ENCODE measurements at regions not wholly inside any gene's neighbourhood (a gene's known extent, or its start where the extent isn't known, plus 50 kb on each side); places are given as distances from the start of the nearest gene placed in this dataset.

DNA sequence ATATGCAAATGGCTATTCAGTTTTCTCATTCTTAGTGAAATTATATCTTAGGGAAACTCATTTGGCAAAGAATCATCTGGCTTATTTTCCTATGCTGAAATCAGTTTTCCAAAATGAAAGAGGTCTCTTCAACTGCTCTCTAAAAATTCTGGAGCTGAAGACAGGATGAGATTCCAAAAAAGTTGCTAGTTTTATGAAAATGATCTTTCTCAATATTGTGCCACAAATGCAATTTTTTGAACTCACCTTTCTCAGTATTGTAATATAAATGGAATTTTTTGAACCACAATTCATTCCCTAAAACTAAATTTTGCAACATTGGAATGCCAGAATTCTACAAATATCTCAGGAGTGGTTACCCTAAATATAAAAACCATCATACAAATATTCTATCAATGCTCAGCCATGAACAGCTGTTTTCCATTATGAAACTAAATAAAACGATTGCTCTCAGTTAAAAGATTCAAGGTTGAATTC, 147.7 kb upstream of the PKDCC start:
- 60 to 65% (median 62%) methylated on average over 1 of the region's 1 CpG for WGBS, 3 donors
- no peak overlapping the region for H3K27ac ChIP-seq (ENCODE audit: low read depth, low read length)

DNA sequence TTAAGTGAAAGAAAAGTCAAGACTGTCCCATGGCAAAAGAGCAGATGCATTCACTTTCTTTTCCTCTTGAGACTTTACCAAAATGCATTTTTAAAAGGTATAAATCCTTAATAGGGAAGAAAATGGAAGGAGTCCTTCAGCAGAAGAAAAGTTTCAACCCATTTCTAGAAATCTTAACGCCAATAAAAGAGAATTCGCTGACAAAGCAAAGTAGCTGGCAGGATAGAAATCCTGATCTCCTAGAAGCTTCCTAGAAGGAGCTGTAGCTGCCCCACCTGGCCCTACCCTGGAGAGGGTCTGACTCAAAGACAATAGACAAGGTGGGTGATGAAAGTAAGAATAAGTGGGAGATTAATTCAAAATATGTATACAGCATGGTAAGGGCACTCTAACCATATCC, 144.9 kb upstream of the PKDCC start:
- H3K27ac ChIP-seq (ENCODE audit: low read depth, low read length), result no peak overlapping the region
- WGBS, 3 donors, result 87 to 98% (median 91%) methylated on average over 2 of the region's 2 CpGs

DNA sequence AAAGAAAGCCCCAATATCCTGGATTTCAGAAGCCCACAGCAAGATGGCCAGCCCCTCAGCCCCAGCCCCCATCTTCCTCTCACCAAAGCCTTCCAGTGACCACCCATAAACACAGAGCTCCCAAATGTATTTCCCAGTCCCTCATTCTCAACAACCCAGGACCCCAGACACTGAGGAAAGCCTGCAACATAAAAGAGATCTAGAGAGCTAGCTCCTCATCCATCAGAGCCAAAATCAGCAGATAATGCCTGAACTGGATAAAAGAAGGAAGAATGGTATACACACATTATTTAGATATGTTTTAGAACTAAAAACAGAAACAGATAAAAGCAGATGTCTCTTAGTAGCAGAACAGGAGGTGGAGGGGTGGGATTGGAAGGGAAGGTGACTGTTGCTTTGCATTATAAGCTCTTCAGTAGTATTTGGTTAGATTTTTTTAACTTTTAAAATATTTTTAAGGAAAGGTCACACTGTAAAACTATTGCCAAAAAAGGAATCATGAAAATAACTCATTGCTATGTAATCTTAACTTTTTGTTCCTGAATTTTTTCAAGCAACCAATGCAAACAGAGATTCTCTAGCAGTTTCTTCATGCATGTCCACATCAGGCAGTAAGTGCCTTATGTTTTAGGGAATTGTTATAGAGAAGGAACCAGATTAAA, 144.2 kb upstream of the PKDCC start:
- no peak overlapping the region for H3K27ac ChIP-seq (ENCODE audit: low read depth, low read length)

GRCh38 chr2:41904459-41904858, 143.4 kb upstream of the PKDCC start:
- 74 to 100% (median 94%) methylated on average over 2 of the region's 2 CpGs for WGBS, 3 donors
- H3K27ac ChIP-seq (ENCODE audit: low read depth, low read length), result no peak overlapping the region

GRCh38 chr2:41905597-41906337, 142.1 kb upstream of the PKDCC start:
- WGBS, 3 donors, result 61 to 79% (median 75%) methylated on average over 7 of the region's 7 CpGs
- H3K27ac ChIP-seq (ENCODE audit: low read depth, low read length), result no peak overlapping the region

- 46 to 54% (median 53%) methylated on average over 4 of the region's 4 CpGs for WGBS, 3 donors
Measured at GRCh38 chr2:41906338-41906725, 141.5 kb upstream of the PKDCC start.

DNA sequence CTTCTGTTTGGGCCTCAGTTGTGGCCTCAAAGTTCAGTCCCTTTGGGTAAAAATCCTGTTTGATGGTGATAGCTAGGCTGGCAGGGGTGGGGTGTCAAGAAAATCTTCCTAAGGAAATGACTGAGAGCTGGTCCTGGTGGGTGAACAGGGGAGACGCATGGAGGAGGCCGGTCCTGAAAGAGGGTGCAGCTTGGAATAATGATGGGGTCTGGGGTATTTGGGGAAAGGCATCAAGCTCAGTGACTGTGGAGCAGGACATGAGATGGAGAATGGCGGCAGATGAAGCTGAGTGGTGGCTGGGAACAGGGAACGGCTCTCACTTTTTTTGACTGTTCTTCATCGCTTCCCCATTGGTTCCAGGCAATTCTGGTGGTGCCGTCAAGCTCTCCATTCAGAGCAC, 140.7 kb upstream of the PKDCC start:
- no peak overlapping the region for H3K27ac ChIP-seq (ENCODE audit: low read depth, low read length)
- WGBS, 3 donors, result 94 to 98% (median 96%) methylated on average over 6 of the region's 6 CpGs

More at GRCh38 chr2:41906338-41906725, 141.5 kb upstream of the PKDCC start:
- H3K27ac ChIP-seq (ENCODE audit: low read depth, low read length), result no peak overlapping the region

GRCh38 chr2:41907771-41908207, 140.0 kb upstream of the PKDCC start:
- H3K27ac ChIP-seq (ENCODE audit: low read depth, low read length), result no peak overlapping the region
- 69 to 83% (median 76%) methylated on average over 4 of the region's 4 CpGs for WGBS, 3 donors

- no peak overlapping the region for H3K27ac ChIP-seq (ENCODE audit: low read depth, low read length)
Measured at GRCh38 chr2:41908349-41908748, 139.5 kb upstream of the PKDCC start.

DNA sequence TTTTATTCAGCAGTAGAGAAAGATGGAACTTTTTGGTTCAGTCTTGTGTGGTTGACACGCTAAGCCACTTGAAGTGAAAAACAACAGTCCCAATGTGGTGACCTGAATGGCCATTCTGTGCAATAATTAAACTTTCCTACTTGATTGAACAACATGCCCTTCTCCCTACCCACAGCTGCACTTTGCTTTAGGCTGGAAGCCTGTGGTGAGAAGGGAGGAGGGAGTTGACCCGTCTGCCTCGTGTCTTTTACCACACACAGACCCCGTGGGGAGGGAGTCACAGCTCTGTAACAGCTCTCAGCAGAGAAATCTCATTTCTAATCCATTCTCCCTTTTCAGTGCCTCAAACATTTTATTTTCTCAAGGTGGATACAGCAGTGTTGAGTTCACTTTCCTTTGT, 138.2 kb upstream of the PKDCC start:
- no peak overlapping the region for H3K27ac ChIP-seq (ENCODE audit: low read depth, low read length)
- 33 to 62% (median 50%) methylated on average over 4 of the region's 4 CpGs for WGBS, 3 donors

- no peak overlapping the region for H3K27ac ChIP-seq (ENCODE audit: low read depth, low read length)
- 43 to 79% (median 65%) methylated on average over 1 of the region's 1 CpG for WGBS, 3 donors
Measured at GRCh38 chr2:41910126-41910525, 137.7 kb upstream of the PKDCC start.

GRCh38 chr2:41911033-41911432, 136.8 kb upstream of the PKDCC start:
- 84 to 85% (median 84%) methylated on average over 3 of the region's 3 CpGs for WGBS, 3 donors
- no peak overlapping the region for H3K27ac ChIP-seq (ENCODE audit: low read depth, low read length)

DNA sequence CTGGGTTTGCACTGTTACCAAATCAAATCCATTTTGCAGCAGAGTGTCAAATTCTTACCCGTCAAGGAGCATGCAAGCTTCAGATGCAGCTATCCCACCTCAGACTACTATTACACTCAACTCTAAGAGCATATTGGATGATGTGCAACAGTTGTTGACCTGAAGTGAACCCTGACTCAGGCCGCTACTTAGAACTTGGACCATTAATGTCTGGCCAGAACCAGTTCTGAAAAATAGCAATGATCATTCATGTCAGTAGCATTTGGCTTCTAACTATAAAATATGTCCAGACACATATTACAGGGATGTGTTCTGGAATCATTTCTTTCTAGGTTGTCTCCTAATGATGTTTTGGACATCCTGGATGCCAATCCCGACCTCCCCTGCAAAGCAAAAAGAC, 135.5 kb upstream of the PKDCC start:
- H3K27ac ChIP-seq (ENCODE audit: low read depth, low read length), result no peak overlapping the region
- 64 to 69% (median 68%) methylated on average over 3 of the region's 3 CpGs for WGBS, 3 donors

DNA sequence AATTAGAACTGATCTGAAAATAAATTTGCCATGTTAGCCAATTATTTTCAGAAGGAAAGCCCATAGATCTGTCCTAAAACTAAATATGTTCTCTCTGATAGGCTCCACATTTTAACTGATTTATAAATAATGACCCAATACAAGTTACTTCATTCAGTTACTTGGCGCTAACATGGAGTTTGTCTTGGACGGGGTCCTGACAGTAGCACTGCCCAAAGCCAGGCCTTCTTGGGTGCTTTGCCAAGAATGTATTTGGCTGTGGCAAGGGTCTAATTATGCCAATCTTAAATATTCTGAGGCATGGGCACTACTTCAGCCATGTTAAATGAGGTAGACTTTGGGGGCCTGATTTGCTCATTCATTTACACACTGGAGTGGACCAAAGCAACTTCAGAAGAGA, 135.0 kb upstream of the PKDCC start:
- 63 to 85% (median 66%) methylated on average over 2 of the region's 2 CpGs for WGBS, 3 donors
- H3K27ac ChIP-seq (ENCODE audit: low read depth, low read length), result no peak overlapping the region

- H3K27ac ChIP-seq (ENCODE audit: low read depth, low read length), result no peak overlapping the region
- 71 to 83% (median 80%) methylated on average over 8 of the region's 8 CpGs for WGBS, 3 donors
Measured at GRCh38 chr2:41913311-41913710, 134.5 kb upstream of the PKDCC start.

GRCh38 chr2:41913921-41914609, 133.8 kb upstream of the PKDCC start:
- 75 to 82% (median 76%) methylated on average over 7 of the region's 7 CpGs for WGBS, 3 donors
- H3K27ac ChIP-seq (ENCODE audit: low read depth, low read length), result no peak overlapping the region

DNA sequence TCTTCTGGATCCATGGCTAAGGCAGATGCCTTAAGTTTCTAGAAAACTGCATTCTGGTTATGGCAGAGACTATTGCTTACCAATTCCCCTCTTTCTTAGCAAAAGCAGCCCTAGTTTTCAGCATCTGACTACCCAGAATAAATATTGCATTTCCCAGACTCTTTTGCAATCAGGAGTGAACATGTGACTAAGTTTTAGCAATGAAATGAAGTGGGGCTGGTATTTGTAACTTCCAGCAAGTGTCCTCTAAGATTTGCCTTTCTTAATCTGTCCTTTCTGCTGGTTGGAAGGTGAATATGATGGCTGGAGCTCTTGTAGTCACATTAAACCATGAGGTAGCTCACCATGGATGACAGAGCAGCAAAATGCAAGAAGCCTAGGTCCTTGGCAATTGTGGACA, 132.9 kb upstream of the PKDCC start:
- no peak overlapping the region for H3K27ac ChIP-seq (ENCODE audit: low read depth, low read length)

DNA sequence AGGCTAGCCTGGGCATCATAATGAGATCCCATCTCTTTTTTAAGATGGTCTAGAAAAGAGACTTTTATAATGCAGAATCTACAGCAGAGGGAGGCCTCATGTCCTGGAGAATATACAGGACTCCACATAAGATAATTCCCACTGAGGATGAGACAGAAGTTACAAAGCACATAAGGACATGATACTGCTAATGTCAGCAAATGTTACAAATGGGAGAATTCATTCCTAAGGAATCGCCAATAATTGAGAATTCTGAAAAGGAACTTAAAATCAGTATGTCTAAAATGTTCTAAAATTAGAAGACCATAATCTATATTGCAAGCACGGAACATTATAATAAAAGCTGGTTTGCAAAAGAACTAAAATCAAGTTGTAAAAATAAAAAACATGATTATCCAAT, 131.6 kb upstream of the PKDCC start:
- WGBS, 3 donors, result 91 to 96% (median 94%) methylated on average over 2 of the region's 2 CpGs
- H3K27ac ChIP-seq (ENCODE audit: low read depth, low read length), result no peak overlapping the region

DNA sequence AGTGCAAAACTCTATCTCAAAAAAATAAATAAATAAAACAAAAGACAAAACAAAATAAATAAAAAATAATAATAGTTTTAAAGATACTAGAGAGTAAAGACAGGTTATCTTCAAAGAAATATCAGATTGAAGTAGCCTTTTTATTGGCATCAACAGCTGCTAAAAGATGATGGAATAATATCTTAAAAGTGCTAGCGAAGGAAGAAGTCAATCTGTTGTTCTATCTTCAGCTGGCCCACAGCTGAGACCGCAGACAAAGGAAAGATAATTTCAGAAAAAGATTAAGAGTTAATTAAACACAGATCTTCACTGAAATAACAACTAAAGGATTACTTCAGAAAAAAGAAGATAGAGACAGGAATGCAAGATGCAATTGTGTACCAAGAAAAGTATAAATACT, 130.2 kb upstream of the PKDCC start:
- 85 to 96% (median 95%) methylated on average over 2 of the region's 2 CpGs for WGBS, 3 donors
- no peak overlapping the region for H3K27ac ChIP-seq (ENCODE audit: low read depth, low read length)

DNA sequence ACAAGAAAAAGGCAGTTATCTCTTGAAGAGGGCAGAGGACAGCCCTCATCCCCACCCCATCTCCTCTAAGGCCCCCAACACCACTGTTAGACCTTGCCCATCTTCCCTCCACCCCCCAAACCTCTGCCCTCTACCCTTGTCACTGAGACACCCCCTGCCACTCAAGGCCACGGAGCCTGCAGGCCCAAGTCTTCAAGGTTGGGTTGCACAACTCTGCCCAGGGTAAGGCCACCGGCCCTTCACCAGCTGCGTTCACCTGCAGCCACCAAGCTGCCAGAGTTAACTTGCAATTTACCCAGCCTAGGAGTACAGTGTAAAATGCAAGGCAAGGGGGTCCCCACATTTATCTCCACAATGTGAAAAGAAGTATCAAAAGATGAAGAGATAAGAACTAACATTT, 128.7 kb upstream of the PKDCC start:
- 87 to 99% (median 94%) methylated on average over 3 of the region's 3 CpGs for WGBS, 3 donors
- H3K27ac ChIP-seq (ENCODE audit: low read depth, low read length), result no peak overlapping the region

All from adipose tissue (tissue), 3 donors.